Jurkat, Clone E6-1 (cell line): ENCODE measurements at regions not wholly inside any gene's neighbourhood (a gene's known extent, or its start where the extent isn't known, plus 50 kb on each side); places are given as distances from the start of the nearest gene placed in this dataset.
"Not testable (repeated sequence)": the region's sequence is repeated elsewhere in the genome, so short reads cannot be mapped to it uniquely, and the experiment has no call there.

Source experiments
- DNase-seq: peaks from one replicate; pipeline ENCODE4 v3.0.0-alpha.2; 2011; ENCODE audit warnings: low read depth, low spot score
- H3K4me3 ChIP-seq: 2 replicates; pipeline ENCODE4 v1.5.1; 2011; ENCODE audit warnings: mild to moderate bottlenecking, low read length, control low read depth, moderate library complexity

DNA sequence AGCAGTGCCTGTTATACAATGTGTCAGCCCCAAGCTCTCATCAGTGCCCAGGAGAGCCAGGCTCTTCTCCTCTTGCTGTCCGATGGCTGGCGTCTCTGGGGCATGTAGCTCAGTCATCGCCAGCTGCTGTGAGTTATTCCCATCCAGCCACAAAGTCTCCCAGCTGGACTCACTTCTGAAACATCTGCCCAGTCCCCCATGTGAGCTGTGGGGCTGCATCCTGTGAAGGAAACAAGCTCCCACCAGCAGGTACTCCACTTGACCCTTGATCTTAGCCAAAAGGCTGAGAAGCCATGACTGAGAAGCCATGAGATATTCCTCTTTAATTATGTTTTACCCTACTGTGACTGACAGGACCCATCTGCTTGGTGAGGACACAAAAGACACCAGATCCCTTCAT lies 212.7 kb upstream of the IGFBP3 start:
- no peak overlapping the region for H3K4me3 ChIP-seq
- no peak for DNase-seq

DNA sequence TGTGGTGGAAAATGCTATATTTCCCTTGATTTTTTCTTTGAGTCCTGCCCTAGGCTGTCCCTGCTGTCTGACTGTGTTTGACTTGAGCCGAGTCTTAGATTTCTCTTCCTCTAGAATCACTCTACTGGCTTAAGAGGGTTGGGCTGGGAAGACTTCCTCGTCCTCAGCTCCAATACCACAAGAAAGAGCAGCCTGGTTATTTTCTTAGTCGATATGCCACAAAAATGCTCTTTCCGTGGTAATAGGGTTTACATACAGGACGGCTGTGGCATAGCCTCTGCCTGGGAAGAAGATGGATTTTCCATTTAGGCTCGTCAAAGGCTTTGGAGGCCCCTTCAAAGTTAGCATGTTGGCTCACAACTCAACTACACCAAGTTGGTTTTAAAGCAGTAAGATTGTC lies 212.0 kb upstream of the IGFBP3 start:
- no peak for DNase-seq

DNA sequence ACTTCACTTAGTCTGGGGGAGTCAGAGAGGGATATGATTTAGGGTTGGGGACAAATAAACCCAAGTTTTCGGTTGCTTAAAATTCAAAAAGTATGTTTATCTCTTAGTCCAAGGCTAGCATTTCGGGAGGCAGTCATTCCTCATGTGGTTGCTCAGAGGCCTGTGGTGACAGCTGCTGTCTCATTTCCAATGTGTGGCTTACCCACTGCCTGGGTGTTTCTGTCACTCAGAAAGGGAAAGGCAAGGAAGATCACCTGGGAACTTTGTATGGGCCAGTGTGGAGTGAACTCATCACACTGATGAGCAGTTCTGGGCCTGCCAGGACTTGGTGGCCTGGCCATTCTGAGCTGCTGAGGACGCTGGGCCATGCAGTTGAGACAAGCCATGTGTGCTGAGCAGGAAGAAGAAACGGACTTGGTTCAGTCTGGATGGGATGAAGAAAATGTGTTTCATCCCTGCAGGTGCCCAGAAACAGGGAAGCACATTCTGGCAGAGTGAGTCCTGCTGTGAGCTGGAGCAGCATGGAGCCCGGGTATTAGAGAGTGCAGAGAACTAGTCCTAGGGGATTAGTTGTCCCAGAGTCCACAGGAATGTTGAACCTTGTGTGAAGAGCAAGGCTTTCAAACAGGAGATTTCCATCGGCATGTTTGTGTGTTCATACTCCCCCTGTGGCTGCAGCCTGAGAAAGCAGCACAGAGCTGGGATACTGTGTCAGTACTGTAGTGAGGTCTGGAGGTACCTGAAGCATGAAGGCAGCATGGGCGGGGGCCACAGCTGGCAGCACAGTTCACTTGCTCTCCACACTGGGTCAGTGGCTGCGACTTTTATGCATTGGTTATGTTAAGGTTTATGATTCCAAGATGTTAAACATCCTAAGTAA lies 211.1 kb upstream of the IGFBP3 start:
- no peak overlapping the region for H3K4me3 ChIP-seq
- no peak for DNase-seq

More for the DNA sequence above, 212.0 kb upstream of the IGFBP3 start:
- no peak overlapping the region for H3K4me3 ChIP-seq

DNA sequence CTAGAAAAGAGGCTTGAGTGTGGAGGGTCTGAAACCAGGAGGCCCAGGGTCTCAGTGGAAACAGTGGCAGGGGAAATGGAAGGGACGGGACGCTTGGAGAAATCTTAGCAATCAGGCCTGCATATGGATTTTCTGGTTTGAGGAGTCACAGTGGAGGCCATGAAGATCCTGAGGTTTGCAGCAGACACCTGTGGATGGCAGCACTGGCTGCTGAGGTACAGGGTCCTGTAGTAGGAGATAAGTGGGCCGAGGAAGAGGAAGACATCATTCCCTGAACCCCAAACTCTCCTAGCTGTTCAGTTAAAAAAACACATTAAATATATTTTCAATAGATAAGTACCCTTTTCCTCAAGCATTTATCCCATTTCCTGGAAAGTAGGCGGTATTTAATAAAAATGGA lies 208.8 kb upstream of the IGFBP3 start:
- no peak overlapping the region for H3K4me3 ChIP-seq
- DNase-seq = no peak

DNA sequence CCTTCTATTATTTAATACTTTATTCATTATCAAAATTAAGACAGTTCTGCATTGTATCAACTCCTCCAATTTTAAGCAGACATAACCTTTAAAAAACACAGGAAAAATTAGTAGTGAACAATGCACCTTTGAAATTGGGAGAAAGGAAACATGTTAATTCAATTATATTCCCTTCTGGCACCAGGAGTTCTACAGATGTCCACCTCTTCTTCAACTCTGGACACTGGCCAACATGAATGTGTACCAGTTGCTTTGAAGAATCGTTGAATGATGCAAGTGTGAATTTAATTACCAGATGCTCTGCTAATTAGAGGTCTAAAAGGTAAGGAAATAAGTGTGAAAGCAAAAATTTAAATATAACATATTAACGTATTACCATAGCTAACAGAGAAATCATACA lies 206.7 kb upstream of the IGFBP3 start:
- no peak for DNase-seq
- H3K4me3 ChIP-seq = no peak overlapping the region

DNA sequence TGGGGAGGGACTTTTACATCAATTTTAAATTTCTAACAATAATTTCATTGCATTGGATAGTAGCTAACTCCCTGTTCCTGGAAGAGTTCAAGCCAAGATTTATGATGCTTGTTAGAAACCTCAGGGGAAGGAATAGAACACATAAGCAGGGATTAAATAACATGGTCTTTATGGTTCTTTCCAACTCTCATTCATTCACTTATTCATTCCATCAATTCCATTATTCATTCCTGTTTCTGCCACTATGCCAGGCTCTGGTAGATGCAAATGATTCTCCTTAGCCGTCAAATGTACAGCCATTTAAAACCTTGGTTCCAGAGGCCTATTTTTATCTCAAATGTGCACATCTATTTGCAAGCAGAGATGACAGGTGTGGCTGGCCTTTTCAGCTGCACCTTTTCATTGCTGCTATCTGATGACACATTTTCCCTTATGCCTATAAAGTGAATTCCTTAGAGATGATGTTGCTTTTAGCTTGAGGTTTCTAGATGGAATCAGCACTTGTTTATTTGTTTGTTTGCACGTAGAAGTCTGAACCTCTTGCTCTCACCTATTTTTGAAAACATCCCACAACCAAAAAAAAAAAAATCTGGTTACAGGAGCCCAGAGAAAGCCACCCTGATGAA lies 205.7 kb upstream of the IGFBP3 start:
- no peak for DNase-seq
- H3K4me3 ChIP-seq = no peak overlapping the region

DNA sequence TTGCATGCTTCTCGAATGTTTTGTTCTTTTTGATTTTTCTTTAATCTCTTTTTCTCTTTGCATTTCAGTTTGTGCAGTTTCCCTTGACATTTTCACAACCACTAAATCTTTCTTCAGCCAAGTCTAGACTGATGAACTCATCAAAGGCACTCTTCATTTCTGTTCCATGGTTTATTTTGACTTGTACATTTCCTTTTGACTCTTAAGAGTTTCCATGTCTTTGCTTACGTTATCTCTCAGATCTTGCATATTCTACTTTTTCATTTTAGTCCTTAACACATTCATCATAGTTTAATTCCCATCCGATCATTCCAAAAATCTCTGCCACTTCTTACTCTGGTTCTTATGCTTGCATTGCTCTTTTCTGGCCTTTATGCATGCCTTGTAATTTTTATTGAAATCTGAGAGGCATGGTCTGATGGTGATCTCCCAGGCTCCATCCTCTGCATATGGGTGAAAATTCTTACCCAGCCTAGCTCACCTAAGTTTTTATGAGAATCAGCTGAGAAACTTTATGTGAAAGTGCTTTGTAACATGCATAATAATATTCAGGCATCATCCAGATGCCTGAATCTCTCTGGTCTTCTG lies 202.8 kb upstream of the IGFBP3 start:
- H3K4me3 ChIP-seq = no peak overlapping the region
- DNase-seq = no peak

DNA sequence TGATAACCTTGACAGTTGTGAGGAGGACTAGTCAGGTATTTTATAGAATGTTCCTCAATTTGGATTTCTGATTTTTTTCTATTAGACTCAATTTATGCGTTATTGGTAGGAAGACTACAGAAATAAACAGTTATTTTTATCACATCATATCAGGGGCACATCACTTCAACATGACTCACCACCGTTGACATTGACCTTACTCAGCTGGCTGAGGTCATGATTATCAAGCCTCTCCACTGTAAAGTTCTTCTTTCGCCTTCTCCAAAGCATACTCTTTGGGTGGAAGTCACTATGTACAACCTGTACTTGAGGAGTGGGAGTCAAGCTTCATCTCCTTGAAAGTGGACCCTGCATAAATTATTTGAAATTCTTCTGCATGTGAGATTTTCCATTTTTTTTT lies 194.3 kb upstream of the IGFBP3 start:
- H3K4me3 ChIP-seq = no peak overlapping the region
- DNase-seq = no peak

DNA sequence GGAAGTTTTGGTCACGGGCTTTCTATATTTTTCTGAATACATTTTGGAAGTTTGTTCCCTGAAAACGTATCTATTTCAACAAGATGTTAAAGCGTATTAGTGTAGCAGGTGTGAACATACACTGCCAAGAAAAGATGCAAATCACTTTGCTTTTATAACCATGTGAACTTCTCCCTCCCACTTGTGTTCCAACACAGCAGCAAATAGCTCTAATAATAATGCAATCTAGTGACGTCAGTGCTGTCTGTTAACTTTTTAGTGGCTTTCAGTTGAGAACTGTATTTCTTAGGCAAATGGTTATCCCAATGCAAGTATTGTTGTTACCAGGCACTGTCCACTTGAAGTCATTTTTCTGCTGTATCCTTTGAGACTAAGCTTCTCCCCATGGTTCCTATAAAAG lies 188.4 kb upstream of the IGFBP3 start:
- no peak for DNase-seq

DNA sequence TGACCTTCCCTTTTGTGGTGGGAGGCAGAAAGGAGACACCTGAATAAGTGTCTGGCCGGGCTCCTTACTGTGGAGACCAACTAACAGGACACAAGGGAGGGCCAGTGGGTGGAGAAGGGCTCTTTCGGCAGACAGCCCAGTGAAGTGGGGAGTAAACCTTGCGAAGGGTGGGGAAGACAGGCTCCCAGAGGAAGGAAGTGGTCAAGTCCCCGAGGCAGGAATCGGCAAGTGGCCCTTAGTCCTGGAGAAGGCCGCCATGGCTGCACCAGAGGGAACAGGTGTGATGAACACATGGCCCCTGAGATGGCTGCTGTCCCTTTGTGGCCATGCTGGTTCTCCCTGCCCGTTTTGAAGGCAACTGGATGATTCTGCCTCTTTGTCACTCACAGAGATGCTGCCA lies 187.2 kb upstream of the IGFBP3 start:
- H3K4me3 ChIP-seq = no peak overlapping the region
- no peak for DNase-seq

More for the DNA sequence above, 188.4 kb upstream of the IGFBP3 start:
- no peak overlapping the region for H3K4me3 ChIP-seq

DNA sequence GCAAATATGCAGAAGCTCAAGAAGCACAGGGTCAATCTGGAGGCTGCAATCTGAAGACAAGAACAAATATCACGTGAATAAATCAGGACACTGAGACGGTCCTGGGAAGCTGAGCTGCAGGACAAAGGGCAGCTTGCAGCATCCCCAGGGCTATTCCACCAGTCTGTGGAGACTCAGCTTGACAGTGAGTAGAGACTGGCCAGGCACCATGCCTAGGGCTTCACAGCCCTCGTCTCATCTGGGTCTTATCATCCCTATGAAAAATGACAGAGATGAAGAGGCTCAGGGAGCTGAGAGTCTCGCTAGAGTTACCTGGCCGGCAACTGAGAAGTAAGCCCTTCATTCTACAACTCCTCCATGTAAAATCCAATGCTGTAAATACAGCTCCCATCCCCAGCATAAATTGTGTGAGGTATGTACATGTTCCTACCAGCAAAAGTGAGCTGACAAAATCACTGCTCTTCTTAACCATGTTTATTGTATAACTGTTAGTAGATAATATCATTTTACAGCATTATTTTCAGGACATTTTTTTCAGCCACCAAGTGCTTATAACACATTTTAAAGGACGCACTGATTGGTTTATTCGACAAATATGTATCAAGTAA lies 186.6 kb upstream of the IGFBP3 start:
- H3K4me3 ChIP-seq = no peak overlapping the region
- no peak for DNase-seq

DNA sequence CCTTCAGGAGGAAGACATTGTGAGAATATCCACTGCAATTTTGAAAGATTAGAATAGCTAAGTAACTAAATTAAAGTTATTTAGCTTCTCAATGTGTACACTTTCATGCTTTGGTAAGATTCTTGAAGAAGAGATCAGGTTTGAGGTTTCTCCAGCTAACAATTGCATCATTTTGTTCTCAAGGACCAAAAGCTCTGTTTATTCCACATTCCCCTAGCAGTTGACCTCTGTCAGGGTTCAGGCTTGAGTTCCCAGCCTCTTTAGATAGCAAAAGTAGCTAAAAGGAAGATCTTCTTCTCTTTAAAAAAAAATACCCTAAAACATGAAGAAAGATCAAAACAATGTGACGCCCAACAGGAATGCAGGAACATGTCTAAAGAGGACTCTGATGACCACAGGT lies 179.4 kb upstream of the IGFBP3 start:
- no peak for DNase-seq
- H3K4me3 ChIP-seq = no peak overlapping the region

DNA sequence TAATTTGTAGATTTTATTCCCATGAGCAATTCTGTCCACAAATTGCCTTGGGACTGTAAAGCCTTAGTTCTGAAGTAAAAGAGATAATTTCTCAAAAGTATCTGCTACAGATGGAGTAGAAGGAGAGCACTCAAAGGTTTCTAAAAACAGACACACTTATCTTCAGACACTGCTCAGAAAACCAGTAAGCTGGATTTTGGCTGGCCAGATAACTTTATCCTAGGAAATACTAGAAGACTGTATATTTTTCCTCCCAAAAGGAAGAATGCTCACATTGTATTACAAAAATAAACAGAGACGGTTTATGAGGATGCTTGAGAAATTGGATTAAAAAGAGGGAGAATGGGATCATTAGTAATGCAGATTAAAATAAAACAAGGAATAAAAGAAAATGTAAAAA lies 178.0 kb upstream of the IGFBP3 start:
- DNase-seq = no peak
- no peak overlapping the region for H3K4me3 ChIP-seq

DNA sequence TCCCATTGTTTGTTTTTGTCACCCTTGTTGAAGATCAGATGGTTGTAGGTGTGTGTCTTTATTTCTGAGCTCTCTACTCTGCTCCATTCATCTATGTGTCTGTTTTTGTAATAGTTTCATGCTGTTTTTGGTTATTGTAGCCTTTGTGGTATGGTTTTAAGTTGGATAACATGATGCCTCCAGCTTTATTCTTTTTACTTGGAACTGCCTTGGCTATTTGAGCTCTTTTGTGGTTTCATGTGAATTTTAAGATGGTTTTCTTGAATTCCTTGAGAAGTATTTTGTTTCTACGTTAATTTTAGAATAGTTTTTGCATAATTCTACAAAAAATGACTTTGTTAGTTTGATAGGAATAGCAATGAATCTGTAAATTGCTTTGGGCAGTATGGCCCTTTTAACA lies 170.0 kb upstream of the IGFBP3 start:
- DNase-seq = no peak

DNA sequence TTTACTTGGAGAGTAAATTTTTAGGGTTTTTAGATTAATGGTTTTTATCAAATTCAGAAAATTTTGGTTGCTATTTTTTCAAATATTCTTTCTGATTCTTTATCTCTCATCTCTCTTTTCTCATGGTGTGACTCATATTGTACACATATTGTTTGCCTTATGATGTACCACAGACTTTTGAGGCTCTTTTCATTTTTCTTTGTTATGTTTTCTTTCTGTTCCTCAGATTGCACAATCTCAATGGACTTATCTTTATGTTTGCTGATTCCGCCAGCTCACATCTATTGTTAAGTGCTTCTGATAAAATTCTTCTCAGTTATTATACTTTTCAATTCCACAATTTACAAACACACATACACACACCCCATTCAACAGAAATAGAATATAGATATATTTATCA lies 168.2 kb upstream of the IGFBP3 start:
- H3K4me3 ChIP-seq = no peak overlapping the region
- DNase-seq = no peak

More for the DNA sequence above, 170.0 kb upstream of the IGFBP3 start:
- no peak overlapping the region for H3K4me3 ChIP-seq

DNA sequence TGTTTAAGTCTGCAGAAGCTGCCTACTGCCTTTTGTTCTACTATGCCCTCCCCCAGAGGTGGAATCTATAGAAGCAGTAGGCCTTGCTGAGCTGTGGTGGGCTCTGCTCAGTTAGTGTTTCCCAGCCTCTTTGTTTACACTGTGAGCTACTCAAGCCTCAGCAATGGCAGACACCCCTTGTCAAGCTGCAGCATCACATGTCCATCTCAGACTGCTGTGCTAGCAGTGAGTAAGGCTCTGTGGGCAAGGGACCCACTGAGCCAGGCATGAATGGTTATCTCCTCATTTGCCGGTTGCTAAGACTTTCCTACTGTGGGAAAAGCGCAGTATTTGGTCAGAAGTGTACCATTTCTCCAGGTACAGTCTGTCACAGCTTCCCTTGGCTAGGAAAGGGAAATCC lies 167.4 kb upstream of the IGFBP3 start:
- H3K4me3 ChIP-seq, DNase-seq: not testable (repeated sequence)

DNA sequence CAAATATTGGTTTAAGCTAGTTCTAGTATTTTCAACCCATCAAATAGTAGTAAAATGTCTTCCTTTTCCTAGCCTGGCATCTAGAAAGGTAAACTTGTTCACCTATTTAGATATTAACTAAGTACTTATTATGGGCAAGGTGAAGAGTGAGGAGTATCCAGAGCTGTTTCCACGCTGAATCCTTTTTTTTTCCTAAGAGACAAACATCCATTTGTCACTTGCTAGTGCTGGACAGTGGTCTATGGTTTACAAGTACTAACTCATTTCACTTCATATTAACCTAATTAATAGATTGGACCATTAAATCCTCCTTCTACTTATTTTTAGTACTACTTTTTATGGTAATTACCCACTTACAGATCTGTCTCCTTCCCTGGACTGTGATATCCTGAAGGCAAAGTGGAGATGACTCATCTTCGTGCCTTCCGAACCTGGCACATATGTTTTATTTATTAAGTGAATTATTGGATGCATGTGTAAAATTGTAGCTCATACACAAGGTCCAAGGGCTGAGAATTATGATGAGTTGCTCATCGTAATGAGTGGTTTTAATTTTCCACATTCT lies 159.6 kb upstream of the IGFBP3 start:
- no peak for DNase-seq
- H3K4me3 ChIP-seq = no peak overlapping the region

DNA sequence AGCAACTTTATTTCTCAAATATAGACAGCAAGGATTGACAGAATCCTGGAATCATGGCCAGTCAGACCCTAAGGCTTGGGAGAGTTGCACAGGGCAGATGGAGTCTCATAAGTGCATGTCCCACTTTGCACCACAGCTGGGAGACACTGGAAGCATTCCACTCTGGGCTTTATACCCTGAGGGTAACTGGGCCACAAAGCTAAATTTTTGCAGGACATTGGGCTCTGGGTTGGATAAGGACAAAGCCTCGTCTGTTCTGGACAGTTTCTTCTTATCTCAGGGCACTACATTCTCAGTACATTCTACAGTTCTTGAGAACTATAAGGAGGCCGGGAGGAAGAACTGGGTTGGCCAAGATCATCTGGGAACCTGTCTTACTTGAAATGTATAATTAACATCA lies 158.3 kb upstream of the IGFBP3 start:
- H3K4me3 ChIP-seq = no peak overlapping the region
- DNase-seq = no peak

DNA sequence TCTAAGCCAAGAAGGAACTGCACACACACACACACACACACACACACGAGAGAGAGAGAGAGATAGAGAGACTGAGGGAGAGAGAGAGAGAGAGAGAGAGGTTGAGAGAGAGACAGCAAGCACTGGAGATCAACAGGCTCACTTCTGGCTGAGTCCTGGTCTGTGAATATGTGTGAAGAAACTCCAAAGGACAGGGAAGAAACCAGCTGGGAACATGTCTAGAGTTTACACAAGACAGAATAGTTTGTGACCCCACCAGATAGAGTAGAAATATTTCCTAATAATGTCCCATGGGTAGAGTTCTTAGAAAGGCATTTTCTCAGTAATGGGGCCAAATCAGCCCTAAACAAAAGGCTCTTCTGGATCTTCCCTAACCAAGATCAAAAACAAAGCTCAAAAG lies 155.5 kb upstream of the IGFBP3 start:
- H3K4me3 ChIP-seq = no peak overlapping the region
- DNase-seq = no peak

DNA sequence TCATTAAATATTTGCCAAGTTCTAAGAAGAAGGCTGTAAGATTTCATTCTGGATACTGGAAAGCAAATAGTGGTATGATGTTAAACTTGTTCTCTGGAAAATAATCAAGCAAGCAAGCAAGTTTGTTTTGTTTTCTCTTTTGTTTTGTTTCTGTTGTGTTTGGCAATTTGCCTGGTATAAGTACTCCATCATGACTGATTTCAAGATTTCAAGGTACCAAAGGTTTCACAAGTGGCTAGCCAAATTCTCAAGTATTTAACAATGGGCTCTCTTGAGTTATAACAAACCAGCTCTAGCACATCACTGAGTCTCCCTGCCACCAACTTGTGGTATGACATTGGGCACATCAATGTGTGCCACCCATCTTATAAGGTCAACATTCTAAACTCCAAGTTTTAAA lies 151.7 kb upstream of the IGFBP3 start:
- no peak for DNase-seq
- H3K4me3 ChIP-seq = no peak overlapping the region
